ENCODE measurements at regions not wholly inside any gene's neighbourhood (a gene's known extent, or its start where the extent isn't known, plus 50 kb on each side); places are given as distances from the start of the nearest gene placed in this dataset.

GRCh38 chr6:154561750-154562149, 51.3 kb upstream of the CNKSR3 start:
- Mint-ChIP-seq H3K4me1 (ENCODE audit: low read depth in 2 of 2) (no peaks in the 10 kb centered on the region), H3K9me3 (no peaks in the 10 kb centered on the region), H3K4me3 (no peak overlapping the region), H3K36me3 (no peaks in the 10 kb centered on the region), H3K27me3 (peaks cover 8 to 14% of the 10 kb centered on the region in 2 donors), H3K27ac (no peak overlapping the region)
- DNase-seq (ENCODE audit: low spot score): no peak
- no peak for ATAC-seq

GRCh38 chr6:154565331-154565730, 54.8 kb upstream of the CNKSR3 start:
- DNase-seq (ENCODE audit: low spot score): no peak
- no peaks in the 10 kb centered on the region for H3K36me3 Mint-ChIP-seq
- no peak overlapping the region for H3K27ac Mint-ChIP-seq
- peaks cover 7 to 12% of the 10 kb centered on the region in 2 donors for H3K27me3 Mint-ChIP-seq
- H3K9me3 Mint-ChIP-seq: no peaks in the 10 kb centered on the region
- H3K4me3 Mint-ChIP-seq: no peak overlapping the region
- no peak for ATAC-seq
- no peaks in the 10 kb centered on the region for H3K4me1 Mint-ChIP-seq (ENCODE audit: low read depth in 2 of 2)

GRCh38 chr6:154566866-154567265, 56.4 kb upstream of the CNKSR3 start:
- DNase-seq (ENCODE audit: low spot score): no peak
- H3K27me3 Mint-ChIP-seq: peaks cover 2 to 8% of the 10 kb centered on the region in 2 donors
- ATAC-seq: no peak
- no peaks in the 10 kb centered on the region for H3K4me1 Mint-ChIP-seq (ENCODE audit: low read depth in 2 of 2)
- no peak overlapping the region for H3K4me3 Mint-ChIP-seq
- H3K9me3 Mint-ChIP-seq: no peaks in the 10 kb centered on the region
- H3K27ac Mint-ChIP-seq: no peak overlapping the region
- H3K36me3 Mint-ChIP-seq: no peaks in the 10 kb centered on the region

DNA sequence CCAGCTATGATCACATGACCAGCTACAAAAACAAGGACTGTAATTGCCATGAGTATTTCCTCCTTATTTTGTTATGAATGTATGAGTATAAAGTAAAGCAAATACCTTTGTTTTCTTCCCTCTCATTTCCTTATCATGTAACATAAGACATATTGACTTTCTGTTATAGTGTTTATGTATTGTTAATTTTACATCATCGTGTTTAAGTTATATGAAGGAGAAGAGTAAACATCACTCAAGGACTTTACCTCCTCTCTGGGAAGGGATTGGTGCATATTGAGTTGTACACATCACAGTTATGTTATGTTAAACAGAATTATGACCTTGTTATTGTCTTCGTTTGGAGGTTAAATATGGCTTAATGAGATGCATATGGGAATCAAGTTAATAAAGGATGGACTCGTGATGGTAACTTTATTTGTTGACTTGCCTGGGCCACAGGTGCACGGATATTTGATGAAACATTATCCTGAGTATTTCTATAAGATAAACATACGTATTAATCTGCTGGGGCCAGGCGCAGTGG, 57.3 kb upstream of the CNKSR3 start:
- no peak overlapping the region for H3K27ac Mint-ChIP-seq
- peaks cover under 1 to 4% of the 10 kb centered on the region in 2 donors for H3K27me3 Mint-ChIP-seq
- no peaks in the 10 kb centered on the region for H3K4me1 Mint-ChIP-seq (ENCODE audit: low read depth in 2 of 2)
- DNase-seq (ENCODE audit: low spot score) (no peak), ATAC-seq (no peak)
- no peaks in the 10 kb centered on the region for H3K36me3 Mint-ChIP-seq
- no peak overlapping the region for H3K4me3 Mint-ChIP-seq
- no peaks in the 10 kb centered on the region for H3K9me3 Mint-ChIP-seq

DNA sequence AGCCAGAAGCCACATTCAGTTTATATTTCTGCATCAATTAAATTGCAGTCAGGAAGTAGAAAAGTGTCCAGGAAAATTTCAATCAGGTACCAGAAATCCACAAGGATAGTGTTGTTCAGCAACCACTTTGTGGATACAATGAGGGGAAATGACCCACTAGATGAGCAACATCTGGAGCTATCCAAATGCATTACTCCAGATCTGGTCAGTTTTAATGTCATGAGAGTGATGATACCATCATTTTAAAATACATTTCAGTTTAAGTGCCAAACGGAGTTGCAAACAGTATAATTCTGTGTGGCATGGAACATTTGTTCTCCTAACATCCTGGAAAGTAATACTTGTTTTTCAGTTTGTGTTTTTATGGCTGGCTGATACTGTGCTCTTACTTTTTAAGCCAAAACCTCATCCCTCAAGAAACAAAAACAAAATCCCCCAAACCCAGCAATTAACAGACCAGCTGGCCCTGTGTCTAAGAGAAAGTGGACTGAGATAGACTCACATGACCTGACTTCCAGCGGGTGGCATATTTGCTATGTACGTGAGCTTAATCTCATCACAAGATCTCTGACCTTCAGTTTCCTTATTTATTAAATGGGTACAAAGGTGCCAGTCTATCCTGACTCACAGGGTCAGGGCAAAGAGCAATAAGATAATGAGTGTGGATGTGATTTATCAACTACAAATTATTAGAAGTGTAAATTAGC, 58.8 kb upstream of the CNKSR3 start:
- Mint-ChIP-seq H3K4me3 (no peak overlapping the region), H3K36me3 (no peaks in the 10 kb centered on the region), H3K27ac (no peak overlapping the region), H3K9me3 (no peaks in the 10 kb centered on the region), H3K27me3 (peaks cover 0 to 4% of the 10 kb centered on the region in 2 donors), H3K4me1 (ENCODE audit: low read depth in 2 of 2) (no peaks in the 10 kb centered on the region)
- DNase-seq (ENCODE audit: low spot score) (no peak), ATAC-seq (no peak)

GRCh38 chr6:154570505-154570904, 60.0 kb upstream of the CNKSR3 start:
- no peak for ATAC-seq
- Mint-ChIP-seq H3K27me3 (peaks cover 0 to 4% of the 10 kb centered on the region in 2 donors), H3K27ac (no peak overlapping the region), H3K36me3 (no peaks in the 10 kb centered on the region), H3K4me3 (no peak overlapping the region), H3K4me1 (ENCODE audit: low read depth in 2 of 2) (no peaks in the 10 kb centered on the region), H3K9me3 (no peaks in the 10 kb centered on the region)
- no peak for DNase-seq (ENCODE audit: low spot score)

DNA sequence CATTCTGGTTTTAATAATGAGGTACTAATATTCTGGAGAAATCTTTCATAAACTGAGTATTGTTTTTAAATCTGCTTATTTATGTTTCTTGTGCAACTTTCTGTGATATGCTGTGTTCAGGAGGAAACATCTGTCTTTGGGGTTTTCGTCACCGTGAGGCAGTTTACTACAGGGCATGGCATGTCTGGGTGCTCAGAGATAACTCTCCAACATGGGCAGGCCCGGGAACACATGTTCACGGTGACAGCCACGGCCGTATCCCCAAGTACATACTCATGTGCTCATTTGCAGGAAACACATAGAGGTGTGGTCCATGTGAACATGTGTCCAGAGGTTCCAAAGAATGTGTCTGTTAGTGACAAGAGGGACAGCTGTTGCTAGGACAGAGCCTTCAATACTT, 62.1 kb upstream of the CNKSR3 start:
- no peak overlapping the region for H3K27ac Mint-ChIP-seq
- H3K9me3 Mint-ChIP-seq: no peaks in the 10 kb centered on the region
- no peaks in the 10 kb centered on the region for H3K4me1 Mint-ChIP-seq (ENCODE audit: low read depth in 2 of 2)
- no peak overlapping the region for H3K4me3 Mint-ChIP-seq
- ATAC-seq: no peak
- no peak for DNase-seq (ENCODE audit: low spot score)
- peaks cover 4 to 5% of the 10 kb centered on the region in 2 donors for H3K27me3 Mint-ChIP-seq
- H3K36me3 Mint-ChIP-seq: no peaks in the 10 kb centered on the region

DNA sequence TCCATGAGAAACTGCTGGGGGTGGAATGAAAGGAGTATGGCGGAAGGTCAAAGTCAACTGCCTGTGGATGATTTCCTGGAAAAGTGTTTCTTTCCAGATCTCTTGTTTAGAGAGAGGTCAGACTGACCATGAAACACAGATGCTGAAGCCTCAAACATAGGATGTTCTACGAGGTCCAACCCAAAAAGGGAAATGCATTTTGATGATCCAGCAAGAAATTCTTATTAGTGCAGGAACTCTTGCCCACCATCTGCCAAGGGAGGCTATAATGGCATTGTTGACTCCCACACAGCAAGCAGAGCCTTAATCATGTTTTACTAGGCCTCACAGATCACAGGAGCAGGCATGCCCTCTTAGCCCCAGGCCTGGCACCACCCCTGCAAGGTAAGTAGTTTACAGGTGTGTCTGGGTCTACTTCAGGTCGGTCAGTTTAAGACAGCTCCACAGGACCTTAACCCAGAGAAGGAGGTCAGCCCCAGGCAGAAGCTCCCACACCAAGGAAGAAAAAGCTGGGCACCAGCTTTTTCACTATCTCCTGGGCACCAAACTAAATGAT, 67.6 kb upstream of the CNKSR3 start:
- Mint-ChIP-seq H3K27ac (no peak overlapping the region), H3K27me3 (peaks cover 2 to 5% of the 10 kb centered on the region in 2 donors), H3K4me3 (no peak overlapping the region), H3K36me3 (no peaks in the 10 kb centered on the region), H3K9me3 (peaks cover 3% of the 10 kb centered on the region), H3K4me1 (ENCODE audit: low read depth in 2 of 2) (no peaks in the 10 kb centered on the region)
- ATAC-seq: no peak
- DNase-seq (ENCODE audit: low spot score): no peak

DNA sequence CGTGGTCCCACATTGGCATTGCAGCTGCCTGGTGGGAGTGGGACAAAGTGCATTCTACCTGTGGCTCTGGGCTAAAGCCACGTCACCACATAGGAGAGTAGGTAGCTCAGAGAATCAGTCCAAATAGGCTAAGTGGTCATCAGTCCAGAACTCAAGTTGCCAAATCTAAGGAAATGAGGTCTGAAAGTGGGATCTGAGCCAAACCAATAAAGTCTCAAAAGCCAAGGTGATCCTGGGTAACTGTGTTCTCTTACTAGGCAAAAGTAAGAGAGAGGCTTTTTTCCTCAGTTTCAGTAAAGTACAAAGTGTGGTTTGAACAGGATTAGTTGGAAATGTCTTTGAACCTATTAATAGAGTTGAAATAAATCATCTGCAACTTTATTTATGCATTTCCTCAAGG, 68.6 kb upstream of the CNKSR3 start:
- no peaks in the 10 kb centered on the region for H3K36me3 Mint-ChIP-seq
- no peak overlapping the region for H3K27ac Mint-ChIP-seq
- DNase-seq (ENCODE audit: low spot score): no peak
- peaks cover 2 to 5% of the 10 kb centered on the region in 2 donors for H3K27me3 Mint-ChIP-seq
- peaks cover 3% of the 10 kb centered on the region for H3K9me3 Mint-ChIP-seq
- H3K4me1 Mint-ChIP-seq (ENCODE audit: low read depth in 2 of 2): no peaks in the 10 kb centered on the region
- H3K4me3 Mint-ChIP-seq: no peak overlapping the region
- no peak for ATAC-seq

DNA sequence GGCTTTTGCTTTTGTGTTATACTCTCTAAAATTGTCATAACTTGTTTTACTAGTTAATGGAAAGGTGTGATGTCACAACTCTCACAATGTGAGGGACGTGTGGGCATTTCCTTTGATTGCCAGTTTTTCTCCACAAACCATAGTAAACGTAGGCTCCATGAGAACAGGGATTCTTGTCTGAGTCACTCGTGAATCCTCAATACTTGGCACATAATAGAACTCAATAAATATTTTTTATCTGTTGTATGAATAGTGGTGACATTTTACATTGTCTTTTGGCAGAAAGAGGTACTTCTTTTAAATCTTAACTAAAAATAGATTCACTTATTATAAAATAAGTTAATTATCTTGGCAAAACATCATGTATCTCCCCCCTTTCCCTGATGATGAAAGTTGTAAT, 69.0 kb upstream of the CNKSR3 start:
- DNase-seq (ENCODE audit: low spot score): no peak
- Mint-ChIP-seq H3K4me1 (ENCODE audit: low read depth in 2 of 2) (no peaks in the 10 kb centered on the region), H3K4me3 (no peak overlapping the region), H3K36me3 (no peaks in the 10 kb centered on the region), H3K27me3 (peaks cover 2 to 5% of the 10 kb centered on the region in 2 donors), H3K9me3 (peaks cover 3% of the 10 kb centered on the region), H3K27ac (no peak overlapping the region)
- no peak for ATAC-seq

GRCh38 chr6:154580397-154581135, 70.1 kb upstream of the CNKSR3 start:
- Mint-ChIP-seq H3K4me1 (ENCODE audit: low read depth in 2 of 2) (no peaks in the 10 kb centered on the region), H3K27ac (no peak overlapping the region), H3K9me3 (peaks cover 3% of the 10 kb centered on the region), H3K4me3 (no peak overlapping the region), H3K27me3 (peaks cover 2 to 11% of the 10 kb centered on the region in 2 donors), H3K36me3 (no peaks in the 10 kb centered on the region)
- DNase-seq (ENCODE audit: low spot score): no peak
- ATAC-seq: no peak

DNA sequence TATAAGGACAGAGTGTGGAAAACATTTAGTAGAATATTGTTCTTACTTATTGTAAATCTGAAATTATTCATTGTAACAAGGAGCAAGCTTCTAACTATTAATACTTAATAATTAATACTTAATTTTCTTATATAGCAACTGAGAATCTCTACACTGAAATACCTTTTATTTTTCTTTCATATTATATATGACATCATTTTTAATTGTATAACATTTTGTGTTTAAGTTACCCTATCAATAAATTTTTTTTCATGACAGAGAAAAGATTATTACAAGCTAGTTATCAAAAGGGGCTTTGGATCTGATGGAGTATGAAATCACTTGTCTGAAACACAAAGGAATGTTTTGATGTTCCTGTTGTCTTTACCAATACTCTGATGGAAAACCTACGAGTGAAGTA, 72.2 kb upstream of the CNKSR3 start:
- no peak overlapping the region for H3K27ac Mint-ChIP-seq
- H3K9me3 Mint-ChIP-seq: peaks cover 3% of the 10 kb centered on the region
- peaks cover 7 to 15% of the 10 kb centered on the region in 2 donors for H3K27me3 Mint-ChIP-seq
- H3K36me3 Mint-ChIP-seq: no peaks in the 10 kb centered on the region
- H3K4me3 Mint-ChIP-seq: no peak overlapping the region
- no peak for ATAC-seq
- H3K4me1 Mint-ChIP-seq (ENCODE audit: low read depth in 2 of 2): no peaks in the 10 kb centered on the region
- no peak for DNase-seq (ENCODE audit: low spot score)

GRCh38 chr6:154583546-154584188, 73.2 kb upstream of the CNKSR3 start:
- DNase-seq (ENCODE audit: low spot score) (no peak), ATAC-seq (no peak)
- H3K9me3 Mint-ChIP-seq: peaks cover 3% of the 10 kb centered on the region
- no peak overlapping the region for H3K27ac Mint-ChIP-seq
- H3K4me1 Mint-ChIP-seq (ENCODE audit: low read depth in 2 of 2): no peaks in the 10 kb centered on the region
- no peak overlapping the region for H3K4me3 Mint-ChIP-seq
- peaks cover 6 to 15% of the 10 kb centered on the region in 2 donors for H3K27me3 Mint-ChIP-seq
- H3K36me3 Mint-ChIP-seq: no peaks in the 10 kb centered on the region

DNA sequence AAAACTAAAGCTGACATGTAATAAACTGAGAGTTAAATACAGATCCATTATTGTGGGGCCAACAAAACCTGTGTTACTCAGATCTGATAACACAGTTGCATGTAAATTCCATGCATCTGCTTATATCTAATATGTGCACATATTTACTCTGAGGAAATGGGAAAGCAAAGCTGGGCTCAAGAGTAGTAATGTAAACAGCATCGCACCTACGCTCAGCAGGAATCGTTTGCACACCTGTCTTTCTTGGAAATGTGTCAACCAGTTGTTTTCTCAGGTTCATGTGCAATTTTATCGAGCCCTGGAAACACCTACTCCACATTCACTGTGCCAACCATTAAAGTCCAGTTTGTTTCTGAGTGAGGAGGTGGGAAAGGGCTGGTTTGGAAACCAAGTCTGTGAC, 80.3 kb upstream of the CNKSR3 start:
- H3K27ac Mint-ChIP-seq: no peak overlapping the region
- DNase-seq (ENCODE audit: low spot score): no peak
- no peak for ATAC-seq
- H3K9me3 Mint-ChIP-seq: no peaks in the 10 kb centered on the region
- H3K4me1 Mint-ChIP-seq (ENCODE audit: low read depth in 2 of 2): no peaks in the 10 kb centered on the region
- no peaks in the 10 kb centered on the region for H3K36me3 Mint-ChIP-seq
- H3K27me3 Mint-ChIP-seq: peaks cover 5 to 8% of the 10 kb centered on the region in 2 donors
- H3K4me3 Mint-ChIP-seq: no peak overlapping the region
